NCI-H345 (cell line): ENCODE measurements at regions not wholly inside any gene's neighbourhood (a gene's known extent, or its start where the extent isn't known, plus 50 kb on each side); places are given as distances from the start of the nearest gene placed in this dataset.
"Not testable (repeated sequence)": the region's sequence is repeated elsewhere in the genome, so short reads cannot be mapped to it uniquely, and the experiment has no call there.

ENCODE experiments used
- DNase-seq: peaks from one replicate; lab custom pipeline; 2025; lab: John Stamatoyannopoulos, UW

DNA sequence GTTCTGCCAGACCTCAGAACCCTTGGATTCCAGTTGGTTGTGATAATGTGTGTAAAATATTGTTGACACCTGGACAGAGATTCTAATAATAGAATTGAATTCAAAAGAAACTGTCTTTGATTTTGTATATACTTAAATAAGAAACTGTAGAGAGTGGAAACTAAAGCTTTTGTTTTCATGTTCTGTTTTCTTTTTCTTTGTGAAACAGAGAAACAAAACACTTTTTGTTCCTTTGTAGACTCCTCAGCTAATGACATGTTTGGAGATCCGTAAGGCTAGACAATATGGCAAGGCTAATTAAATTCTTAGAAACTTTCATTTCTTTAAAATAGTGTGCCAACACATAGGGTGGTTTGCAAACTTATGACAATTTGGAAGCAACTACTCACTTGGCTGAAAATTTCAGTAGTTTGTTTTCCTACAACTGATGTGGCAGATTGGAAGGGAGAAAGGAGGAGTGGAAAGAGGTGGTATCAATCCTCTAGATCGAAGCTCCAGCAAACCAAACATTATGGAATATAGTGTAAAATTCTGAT, 90.9 kb upstream of the FAT1 start:
- no peak for DNase-seq

DNA sequence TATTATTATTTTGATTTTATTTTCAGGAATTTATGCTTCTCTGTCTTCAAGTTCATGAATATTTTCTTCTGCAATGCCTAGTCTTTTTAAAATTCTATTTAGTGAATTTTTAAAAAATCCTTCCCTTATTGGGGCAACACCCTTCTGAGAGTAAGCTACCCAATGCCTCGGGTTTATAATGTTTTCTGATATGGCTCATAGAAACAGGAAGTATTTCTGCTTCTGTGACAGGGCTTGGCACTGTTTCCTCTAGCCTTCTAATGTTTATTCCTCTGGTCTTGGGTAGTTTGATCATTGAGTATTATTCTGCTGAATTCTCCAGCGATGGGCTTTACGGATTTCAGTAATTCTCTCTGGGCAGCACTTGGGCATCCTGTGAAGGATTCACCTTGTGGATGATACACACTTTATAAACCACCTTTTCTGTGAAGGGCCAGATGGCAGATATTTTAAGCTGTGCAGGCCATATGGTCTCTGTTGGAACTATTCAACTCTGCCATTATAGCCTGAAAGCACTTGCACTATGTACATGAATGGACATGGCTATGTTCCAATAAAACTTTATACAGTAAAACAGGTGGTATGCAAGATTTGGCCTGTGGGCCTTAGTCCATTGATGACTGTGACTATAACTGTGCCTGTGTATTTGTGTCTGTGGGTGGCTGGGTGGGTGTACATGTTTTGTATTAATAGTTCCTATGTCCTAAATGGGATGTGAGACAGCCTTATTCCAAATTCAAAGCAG, 95.9 kb upstream of the FAT1 start:
- no peak for DNase-seq

DNA sequence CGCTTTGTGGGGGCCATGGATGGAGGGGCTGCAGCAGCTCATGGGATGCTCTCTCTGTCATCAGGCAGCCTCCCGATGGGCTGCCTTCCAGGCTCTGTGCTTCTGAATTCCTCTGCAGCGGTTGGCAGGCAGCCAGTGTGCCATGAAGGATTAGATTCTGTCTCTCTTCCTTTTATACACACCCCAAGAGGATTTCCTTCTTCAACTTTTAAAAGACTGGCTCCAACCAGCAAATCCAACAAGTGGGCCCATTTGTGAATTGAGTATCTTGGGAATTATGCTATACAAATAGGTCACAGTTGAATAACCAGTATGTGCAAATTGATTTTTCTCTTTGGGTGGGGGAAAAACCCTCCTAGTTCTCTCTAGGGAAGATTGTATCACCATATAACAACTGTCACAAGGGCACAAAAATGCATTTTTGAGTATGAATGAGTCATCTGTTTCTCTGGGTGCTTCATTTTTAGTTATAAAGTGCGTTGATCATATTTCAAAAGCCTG, 96.8 kb upstream of the FAT1 start:
- DNase-seq: peak; percentile 18

DNA sequence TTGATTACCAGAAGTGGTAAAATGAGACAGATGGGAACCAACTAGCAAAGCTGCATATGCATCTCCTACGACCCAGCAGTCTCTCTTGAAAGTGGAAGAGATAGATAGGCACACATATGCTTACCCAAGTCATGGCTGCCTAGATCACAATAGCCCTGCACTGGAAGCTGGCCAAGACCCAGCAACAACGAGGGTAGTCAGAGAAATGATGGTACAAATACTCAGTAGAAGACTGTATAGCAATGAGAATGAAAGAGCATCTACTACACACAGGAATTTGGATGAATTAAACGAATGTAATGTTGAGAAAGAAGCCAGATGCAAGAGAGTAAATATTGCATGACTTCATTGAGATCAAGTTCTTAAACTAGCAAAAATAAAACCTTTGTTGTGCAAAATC, 100.3 kb upstream of the FAT1 start:
- peak; percentile 71 for DNase-seq

DNA sequence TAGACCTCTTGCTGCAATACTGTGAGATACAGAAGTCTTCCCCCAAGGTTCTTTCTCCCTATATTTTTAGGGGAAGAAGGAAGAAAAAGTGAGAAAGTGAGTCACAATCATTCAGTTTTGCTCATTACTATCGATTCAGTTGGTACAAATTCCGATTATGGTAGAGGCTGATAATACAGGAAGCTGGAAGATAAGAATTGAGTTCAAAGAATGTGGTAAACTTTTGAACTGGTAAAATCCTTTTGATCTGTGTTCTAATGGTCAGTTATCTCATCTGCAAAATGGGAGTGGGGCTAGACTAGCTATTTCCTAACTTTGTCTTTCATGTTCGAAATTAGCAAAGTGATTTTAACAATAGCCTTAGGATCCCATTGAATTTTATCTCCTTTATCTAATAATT, 101.4 kb upstream of the FAT1 start:
- DNase-seq: no peak

DNA sequence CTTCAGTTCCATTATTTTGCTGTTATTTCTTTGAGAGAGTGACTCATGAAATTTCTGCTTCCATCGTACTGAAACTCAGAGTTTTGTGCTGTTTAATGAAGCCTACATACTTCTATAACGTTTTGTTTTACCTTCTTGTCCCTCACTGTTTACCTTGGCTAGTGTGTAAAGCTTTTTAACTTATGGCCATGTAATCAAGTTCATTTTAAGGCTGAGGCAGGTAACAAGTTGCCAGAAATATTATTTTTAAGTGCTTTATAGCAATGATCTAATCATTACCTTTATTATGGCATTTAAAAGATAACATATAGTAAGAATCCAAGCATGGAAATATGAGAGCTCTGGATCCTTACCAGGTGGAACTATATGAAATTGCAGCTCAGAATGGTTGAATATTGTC, 102.3 kb upstream of the FAT1 start:
- no peak for DNase-seq

DNA sequence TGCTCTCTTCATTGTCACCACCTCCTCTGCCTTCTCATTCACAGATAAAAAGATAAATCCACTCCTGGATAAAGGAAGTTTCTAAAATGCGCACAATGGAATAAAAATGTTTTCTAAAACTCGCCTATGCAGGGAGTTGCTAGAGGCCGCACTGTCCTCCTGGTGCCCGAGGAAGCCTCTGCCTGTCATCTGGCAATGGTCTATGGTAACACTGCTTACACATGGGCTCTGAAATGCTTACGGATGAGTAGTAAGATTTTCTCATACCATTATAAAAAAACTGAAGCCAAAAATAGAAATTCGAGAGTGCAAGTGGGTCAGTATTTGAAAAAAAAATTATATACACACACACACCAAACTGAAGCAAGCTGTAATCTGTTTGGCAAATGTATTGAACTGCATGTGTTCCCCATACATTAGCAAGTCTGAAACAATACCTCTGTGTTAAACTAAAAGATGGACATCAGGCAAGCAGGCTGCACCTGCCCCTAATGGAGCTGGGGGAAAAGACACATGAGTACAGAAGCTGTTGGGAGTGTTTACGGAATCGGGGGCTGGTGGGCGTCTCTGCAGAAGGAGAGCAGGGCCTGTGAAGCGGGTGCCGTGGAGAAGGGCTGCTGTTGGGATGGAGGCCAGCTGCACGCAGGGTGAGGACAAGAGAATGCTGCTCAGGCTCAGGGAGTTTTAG, 103.3 kb upstream of the FAT1 start:
- DNase-seq: peak; percentile 37

DNA sequence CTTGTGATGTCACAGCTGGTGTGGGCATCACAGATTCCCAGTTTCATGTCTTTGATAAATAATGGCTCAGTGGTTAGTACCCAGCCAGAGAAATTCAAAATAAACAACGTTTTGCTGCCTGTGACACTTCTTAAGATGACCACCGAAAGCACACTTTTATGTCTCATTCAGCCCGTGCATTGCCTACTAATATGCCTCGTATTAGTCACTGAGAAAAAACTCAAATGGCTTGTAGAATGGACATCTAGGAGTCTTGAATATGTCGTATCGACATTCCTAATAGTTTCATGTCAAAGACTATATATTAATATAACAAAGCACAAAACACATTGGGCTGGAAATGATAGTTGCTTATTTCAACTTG, 103.9 kb upstream of the FAT1 start:
- DNase-seq: no peak

DNA sequence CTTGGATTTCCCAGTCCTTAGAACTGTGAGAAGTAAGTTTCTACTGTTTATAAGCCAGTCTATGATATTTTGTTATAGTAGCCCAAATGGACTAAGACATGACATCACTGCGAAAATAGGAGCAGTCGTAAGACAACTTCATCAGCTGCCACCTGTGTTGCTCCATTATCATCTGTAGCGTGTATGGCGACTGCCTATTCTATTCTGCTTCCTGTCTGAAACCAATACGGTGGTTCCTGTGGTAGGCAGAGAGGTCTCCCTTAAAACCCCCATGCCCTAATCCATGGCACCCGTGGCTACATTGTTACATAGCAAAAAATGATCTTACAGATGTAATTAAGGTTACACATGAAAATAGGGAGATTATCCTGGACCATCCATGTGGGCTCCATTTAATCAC, 105.4 kb upstream of the FAT1 start:
- DNase-seq: no peak

DNA sequence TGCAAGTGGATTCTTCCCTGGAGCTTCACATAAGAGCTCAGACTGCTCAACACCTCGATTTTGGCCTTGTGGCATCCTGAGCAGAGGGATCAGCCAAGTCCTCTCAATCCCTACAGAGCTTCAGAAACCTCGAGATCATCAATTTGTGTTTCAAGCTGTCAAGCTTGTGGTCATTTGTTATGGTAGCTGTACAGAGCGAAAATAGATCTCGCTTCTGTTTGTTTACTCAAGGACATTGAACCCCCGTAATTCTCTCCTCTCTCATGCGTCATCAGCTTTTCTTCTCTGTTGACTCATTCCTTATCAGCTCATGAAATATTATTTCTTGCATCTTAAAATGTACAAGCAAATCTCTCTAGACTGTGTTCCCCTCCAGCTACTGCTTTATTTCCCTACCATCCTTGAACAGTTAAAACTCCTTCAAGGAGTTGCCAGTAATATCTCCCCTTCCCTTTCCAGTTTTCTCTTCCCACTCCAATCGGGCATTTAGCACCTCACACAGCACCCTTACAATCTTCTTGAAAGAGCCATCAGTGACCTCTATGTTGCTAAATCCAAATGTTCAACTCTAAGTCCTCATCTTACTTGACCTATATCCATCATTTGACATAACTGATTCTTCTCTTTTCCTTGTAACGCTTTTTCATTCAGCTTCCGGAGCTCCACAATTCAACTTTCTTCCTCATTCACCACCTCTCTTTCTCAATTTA, 106.2 kb upstream of the FAT1 start:
- no peak for DNase-seq

DNA sequence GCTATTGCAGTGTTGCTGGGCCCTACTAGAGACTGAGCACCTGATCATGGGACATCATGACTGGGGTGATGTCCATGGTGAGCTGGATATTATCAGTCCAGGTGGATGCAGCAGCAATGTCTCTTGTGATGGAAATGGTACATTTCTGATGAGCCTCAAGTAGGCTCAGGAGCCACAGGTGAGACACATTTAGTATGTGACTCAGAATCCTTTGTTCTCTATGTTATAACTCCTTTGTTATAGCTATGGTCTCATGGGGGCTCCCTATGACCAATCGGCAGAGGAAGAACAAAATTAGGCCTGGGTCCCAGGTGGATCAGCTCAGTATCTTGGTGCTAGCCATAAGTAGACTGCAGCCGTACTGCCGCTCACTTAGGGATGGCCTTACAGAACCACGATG, 107.9 kb upstream of the FAT1 start:
- no peak for DNase-seq

DNA sequence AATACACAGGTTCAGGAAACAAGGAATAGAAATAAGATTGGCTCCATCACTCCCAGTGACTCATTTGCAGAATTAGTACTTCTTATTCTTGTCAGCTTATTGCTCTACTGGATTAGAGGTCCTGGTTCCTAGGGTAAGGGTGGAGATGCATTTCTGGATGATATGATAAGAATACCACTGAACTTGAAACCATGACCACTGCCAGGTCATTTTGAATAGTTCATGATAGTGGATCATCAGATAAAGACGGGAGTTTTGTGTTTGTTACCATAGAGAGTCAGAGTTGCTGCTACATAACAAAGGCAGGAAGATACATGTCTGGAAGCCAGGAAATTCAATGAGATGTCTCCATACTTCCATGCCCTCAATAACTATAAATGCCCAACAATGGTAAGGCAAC, 109.2 kb upstream of the FAT1 start:
- DNase-seq: no peak

DNA sequence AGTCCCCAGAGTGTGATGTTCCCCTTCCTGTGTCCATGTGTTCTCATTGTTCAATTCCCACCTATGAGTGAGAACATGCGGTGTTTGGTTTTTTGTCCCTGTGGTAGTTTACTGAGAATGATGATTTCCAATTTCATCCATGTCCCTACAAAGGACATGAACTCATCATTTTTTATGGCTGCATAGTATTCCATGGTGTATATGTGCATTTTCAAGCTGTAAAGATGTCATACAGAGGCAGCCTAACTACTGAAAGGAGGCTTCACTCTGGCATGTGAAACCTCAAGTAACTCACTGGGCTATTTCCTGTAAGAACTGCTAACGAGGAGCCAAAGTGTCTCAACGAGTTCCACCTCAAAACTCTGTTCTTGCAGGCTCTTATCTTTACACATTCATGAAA, 113.8 kb upstream of the FAT1 start:
- DNase-seq: not testable (repeated sequence)

DNA sequence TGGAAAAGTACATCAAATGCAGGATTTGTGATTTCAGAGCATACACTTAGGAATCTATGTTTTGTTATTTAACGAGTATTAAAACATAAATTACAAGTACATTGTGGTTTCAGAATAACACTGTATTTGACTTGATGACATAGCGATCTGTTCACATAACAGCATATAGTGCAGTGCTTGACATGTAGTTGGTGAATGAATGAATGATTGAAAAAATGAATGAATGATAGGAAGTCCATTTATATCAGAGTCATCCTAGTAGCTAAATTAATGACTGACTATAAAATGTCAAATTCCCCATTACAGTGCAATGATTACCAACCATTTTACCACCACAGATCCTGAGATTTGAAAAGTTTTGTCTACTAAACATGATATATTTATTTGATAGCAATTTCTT, 114.6 kb upstream of the FAT1 start:
- DNase-seq: no peak

DNA sequence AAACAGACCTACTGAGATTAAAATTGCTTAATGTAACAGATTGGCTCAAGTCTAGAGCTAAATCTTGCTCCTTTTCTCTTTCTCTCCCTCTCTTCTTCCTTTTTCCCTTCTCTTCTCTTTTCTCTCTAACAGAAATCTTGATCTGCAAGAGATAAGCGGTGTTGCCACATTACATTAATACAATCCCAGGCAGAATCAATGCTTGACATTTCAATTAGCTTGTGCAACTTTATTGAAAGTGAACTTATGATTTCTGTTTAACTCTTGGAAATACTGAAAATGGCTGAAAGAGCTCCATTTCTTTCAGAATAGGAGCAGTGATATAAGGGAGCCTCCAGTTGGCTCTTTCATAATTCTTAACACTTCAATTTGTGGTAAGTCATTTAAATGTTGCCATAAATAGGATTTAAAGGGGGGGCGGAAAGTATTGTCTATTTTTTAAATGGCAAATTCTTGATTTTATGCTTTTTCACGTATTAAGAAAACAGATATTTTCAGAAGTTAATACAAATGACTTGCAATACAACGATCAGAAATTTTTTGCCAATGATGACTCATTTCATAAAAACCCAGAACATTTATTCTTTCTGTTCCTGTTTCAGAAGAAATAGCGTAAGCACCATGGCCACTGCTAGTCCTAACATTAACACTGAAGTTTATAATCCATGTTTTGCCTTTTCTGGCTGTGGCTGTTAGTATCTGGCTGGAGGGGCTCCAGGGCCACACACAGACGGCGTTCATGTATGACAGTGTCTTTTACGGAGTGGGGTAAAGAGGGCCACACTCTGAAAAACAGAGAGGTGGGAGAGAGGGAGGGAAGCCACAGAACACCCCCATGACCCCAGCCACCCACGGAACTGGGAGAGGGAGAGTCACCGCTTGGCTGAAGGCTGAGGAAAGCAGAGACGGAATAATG, 115.7 kb upstream of the FAT1 start:
- DNase-seq: no peak

DNA sequence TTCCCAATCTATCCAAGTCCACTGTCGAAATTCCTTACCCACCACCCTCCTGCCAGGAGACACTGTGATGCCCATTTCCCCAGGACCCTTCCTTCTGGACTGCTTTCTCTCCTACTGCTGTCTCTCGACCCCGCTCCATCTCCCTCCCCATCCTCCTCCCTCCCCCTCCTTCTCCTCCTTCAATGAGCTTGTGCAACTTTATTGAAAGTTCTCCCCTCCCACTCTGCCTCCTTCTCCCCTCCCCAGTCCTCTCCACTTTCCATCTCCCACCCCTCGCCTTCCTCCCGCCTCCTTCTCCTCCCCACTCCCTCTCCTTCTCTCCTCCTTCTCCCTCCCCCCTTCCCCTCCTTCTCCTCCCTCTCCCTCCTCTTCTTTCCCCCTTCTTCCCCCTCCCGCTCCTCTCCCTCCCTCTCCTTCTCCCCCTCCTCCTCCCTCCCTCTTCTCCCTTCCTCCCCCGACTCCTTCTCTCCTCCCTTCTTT, 116.6 kb upstream of the FAT1 start:
- no peak for DNase-seq

DNA sequence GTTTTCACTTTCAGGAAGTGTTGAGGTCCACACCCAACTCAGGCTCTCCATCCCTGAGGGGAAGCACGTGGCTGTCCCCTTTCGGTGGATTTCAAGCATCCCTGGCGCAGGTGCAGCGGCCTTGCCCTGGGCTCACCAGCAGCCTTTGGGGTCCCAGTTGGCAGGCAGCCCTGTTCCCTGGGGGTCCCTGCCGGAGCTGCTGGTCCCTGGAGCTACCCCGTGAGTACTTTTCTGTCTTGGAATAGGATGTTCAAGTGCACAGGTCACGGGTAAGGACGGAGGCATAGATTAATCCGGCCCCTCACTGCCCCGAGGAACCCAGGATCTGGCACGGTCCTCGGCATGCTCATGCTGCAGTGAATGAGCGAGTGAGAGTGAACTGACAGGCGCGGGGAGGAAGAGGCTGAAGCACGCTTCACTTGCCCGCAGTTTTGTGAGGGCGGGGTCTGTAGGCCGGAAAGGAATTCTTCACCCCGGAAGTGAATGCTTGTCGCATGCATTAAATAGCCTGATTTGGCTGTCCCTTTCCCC, 117.2 kb upstream of the FAT1 start:
- DNase-seq: no peak

DNA sequence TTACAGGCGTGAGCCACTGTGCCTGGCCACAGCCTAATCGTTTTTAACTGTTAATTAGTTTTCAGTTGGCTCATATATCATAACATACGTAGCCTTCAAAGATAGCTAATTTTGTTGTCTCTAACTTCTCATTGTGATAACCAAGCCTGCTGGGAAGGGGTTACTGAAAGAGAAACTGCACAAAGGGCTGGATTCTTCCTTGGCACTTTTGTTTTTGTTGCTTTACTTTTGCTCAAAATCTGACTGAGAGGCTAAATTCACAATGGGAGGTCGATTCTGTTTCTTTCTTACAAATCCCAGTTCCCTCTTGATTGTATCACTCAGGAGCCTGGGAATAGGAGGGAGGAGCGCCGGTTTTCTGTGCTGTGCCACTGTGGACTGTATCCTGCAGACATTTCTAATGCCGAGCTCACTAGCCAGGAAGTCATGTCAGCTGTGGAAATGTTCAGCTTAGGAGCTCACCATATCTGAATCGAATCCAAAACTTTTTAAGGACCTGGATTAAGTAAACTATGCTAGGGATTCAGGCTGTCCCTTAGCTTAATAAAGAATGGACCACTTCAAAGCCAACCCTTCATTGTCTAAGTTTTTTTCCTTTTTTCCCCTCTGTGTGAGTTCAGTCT, 120.5 kb upstream of the FAT1 start:
- no peak for DNase-seq

DNA sequence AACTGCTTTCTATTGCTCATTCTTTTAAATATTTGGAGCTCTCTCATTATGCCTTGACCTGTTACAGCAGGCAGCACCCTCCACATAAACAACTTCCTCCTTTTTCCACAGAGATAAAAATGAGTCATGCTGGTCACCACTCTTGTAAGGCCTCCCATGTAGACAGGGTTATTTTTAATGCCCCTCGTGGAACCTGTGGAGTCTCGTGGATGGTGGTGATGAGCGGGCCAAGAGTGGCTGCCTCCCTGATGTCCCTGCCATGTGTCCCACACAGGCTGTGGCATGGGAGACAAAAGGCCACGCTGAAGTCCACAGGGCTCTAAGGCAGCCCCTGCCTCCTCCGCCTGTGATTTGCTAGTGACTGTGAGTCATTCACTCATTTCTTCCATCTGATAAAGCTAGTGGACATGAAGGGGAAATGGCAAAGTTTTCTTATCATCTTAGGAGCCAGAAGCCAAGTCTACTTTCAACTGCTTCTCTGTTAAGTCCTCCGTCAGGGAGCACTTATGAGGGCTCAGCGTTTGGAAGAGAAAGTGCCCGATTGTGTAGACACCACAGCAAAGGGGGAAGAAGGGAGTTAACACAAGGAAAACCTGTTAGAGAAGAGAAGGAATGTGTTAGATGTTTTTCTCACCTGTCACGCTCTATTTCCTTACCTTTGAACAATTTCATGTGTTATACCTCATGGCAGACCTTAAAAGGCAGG, 121.6 kb upstream of the FAT1 start:
- DNase-seq: no peak

DNA sequence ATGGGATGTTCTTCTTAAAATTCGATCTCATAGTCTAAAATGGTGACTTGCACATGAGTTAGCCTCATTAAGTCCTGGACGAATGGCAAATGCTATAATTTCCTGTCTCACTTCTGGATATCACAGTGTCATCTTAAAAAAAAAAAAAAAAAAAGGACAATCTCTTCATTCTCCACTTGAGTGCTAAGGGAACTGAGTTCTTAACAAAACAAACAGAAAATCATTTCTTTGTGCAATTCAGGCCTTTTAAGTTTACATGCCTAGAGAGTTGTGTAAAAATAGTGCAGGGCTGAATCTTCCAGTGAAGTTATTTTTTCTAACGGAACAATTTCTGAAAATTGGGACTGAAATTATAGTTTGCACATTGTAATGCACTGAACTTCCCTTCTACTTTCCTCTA, 122.8 kb upstream of the FAT1 start:
- DNase-seq: no peak
